NCI-H524 treated with DMSO at 0.1 percent for 48 hours (cell line): ENCODE measurements at regions not wholly inside any gene's neighbourhood (a gene's known extent, or its start where the extent isn't known, plus 50 kb on each side); places are given as distances from the start of the nearest gene placed in this dataset.
"Not testable (repeated sequence)": the region's sequence is repeated elsewhere in the genome, so short reads cannot be mapped to it uniquely, and the experiment has no call there.

ENCODE experiments used
- DNase-seq: peaks from one replicate; lab custom pipeline; 2025; lab: John Stamatoyannopoulos, UW

- not testable (repeated sequence) for DNase-seq
Observed at GRCh38 chr3:118678663-118679062, 356.0 kb downstream of the IGSF11 start.

DNA sequence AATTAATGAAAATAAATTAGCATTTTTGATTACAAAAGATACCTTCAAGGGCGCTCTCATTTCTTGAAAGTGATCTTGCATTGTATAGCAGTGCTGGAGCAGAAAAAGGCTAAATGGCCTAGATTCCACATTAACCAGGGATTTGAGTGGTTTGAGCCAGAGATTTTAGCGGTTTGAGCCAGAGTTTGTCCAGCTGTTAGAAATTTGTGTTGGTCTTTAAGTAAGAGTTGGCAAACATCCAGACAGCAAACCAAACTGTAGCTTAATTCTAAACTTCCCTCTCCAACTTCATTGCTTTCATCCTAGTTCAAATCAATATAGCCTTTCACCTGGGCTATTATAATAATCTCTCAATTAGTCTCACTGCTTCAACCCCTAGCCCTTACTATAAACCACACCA, 351.7 kb downstream of the IGSF11 start:
- peak; percentile 97 for DNase-seq

GRCh38 chr3:118683636-118684035, 351.0 kb downstream of the IGSF11 start:
- DNase-seq: no peak

DNA sequence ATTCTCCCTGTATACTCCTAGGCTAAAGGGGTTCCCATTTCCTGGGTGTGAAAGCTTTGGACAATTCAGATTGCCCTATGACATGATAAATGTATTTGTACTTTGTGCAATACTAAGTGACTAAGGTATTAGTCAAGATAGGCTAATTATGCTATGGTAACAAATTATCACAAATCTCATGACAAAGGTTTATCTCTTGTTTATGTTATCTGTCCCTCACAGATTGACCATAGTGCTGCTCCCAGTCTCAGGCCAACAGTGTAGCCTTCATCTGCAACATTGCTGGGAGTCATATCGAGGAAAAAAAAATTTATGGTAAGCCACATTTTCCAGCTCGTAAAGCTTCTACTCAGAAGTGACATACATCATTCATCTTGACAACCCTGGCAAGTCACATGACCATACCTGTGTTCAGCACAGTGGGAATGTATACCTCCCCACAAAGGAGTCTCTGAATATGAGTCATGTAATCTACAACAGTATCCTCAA, 346.2 kb downstream of the IGSF11 start:
- DNase-seq: no peak

- no peak for DNase-seq
Observed at GRCh38 chr3:118692416-118692815, 342.2 kb downstream of the IGSF11 start.

GRCh38 chr3:118705487-118706219, 329.0 kb downstream of the IGSF11 start:
- peak; percentile 60 for DNase-seq

- DNase-seq: no peak
Observed at GRCh38 chr3:118707991-118708390, 326.7 kb downstream of the IGSF11 start.

GRCh38 chr3:118710532-118710931, 324.1 kb downstream of the IGSF11 start:
- no peak for DNase-seq

GRCh38 chr3:118713502-118714207, 321.0 kb downstream of the IGSF11 start:
- peak; percentile 16 for DNase-seq

- no peak for DNase-seq
Observed at GRCh38 chr3:118714800-118715199, 319.8 kb downstream of the IGSF11 start.

GRCh38 chr3:118729546-118729945, 305.1 kb downstream of the IGSF11 start:
- no peak for DNase-seq

- DNase-seq: no peak
Observed at GRCh38 chr3:118734664-118735063, 300.0 kb downstream of the IGSF11 start.

DNA sequence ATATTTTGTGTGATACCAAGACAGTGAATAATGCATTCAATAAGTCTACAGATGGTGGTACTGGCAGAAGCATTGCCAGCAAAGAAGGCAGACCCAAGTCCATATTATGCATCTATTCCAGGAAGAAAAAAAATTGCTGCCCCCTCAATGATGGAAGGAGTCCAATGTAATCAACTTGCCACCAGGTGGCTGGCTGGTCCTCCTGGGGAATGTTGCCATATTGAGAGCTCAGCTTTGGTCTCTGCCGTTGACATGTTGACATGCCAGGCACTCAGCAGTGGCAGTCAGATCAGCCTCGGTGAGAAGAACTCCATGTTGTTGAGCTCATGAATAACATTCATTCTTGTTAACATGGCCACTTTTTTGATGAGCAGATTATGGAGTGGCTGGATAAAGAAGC, 298.5 kb downstream of the IGSF11 start:
- no peak for DNase-seq

GRCh38 chr3:118740722-118741290, 293.8 kb downstream of the IGSF11 start:
- no peak for DNase-seq

- DNase-seq: no peak
Observed at GRCh38 chr3:118742760-118743159, 291.9 kb downstream of the IGSF11 start.

GRCh38 chr3:118744186-118744585, 290.5 kb downstream of the IGSF11 start:
- no peak for DNase-seq

GRCh38 chr3:118754406-118755252, 280.0 kb downstream of the IGSF11 start:
- no peak for DNase-seq

- no peak for DNase-seq
Observed at GRCh38 chr3:118755253-118755801, 279.3 kb downstream of the IGSF11 start.

GRCh38 chr3:118760585-118761290, 273.9 kb downstream of the IGSF11 start:
- peak; percentile 34 for DNase-seq

- DNase-seq: no peak
Observed at GRCh38 chr3:118761291-118761606, 273.4 kb downstream of the IGSF11 start.

- DNase-seq: no peak
Observed at GRCh38 chr3:118765636-118766305, 268.9 kb downstream of the IGSF11 start.
